SKM-1 treated with dmso at 0.1 percent for 144 hours (cell line): ENCODE measurements at regions not wholly inside any gene's neighbourhood (a gene's known extent, or its start where the extent isn't known, plus 50 kb on each side); places are given as distances from the start of the nearest gene placed in this dataset.
"Not testable (repeated sequence)": the region's sequence is repeated elsewhere in the genome, so short reads cannot be mapped to it uniquely, and the experiment has no call there.

ENCODE experiments used
- DNase-seq: peaks from one replicate; lab custom pipeline; 2025; ENCODE audit not compliant: unreplicated experiment; lab: John Stamatoyannopoulos, UW

DNA sequence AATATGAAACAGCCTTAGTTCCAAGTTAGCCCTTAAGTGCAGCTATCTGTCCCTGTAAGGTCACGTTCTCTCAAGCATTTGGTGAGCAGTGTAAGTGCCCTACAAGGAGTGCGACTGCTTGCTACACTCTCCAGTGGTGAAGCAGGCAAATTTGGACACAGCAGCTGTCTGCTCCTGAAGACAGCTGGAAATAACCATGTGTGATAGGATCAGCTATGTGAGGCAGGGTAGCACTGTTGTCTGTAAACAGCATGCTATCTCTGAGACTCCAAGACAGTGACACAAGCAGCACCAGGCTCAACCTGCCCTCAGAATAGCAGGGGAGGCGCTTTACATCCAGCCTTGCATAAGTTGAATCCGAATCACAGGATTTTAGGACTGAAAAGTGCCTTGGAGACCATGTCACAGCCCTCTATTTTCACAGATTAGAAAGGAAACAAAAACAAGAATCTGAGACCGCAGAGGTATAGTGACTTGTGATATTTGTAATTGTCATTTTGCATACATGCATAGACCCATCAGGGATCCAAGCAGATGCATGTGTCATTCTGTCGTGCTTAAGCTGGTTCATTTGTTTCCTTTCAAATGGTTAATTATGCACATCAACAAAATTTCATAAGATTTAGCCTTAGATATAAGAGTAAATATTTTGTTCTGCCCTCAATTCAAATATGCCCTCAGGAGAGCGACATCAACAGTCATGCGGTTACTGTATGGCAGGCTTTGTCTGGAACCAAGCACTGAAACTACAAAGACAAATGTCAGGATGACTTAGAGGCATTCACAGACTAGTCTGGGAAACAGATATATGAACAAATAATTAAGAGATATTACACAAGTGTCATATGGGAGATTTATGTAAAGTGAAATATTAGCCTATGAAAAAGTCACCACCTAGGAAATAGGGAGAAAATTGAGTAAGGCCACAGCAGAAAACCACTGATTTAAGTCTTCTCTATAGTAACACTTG is 134.9 kb upstream of the NRIP1 start:
- DNase-seq, result no peak

- no peak for DNase-seq
These were observed 138.9 kb upstream of the NRIP1 start for GRCh38 chr21:15203740-15204139.

DNA sequence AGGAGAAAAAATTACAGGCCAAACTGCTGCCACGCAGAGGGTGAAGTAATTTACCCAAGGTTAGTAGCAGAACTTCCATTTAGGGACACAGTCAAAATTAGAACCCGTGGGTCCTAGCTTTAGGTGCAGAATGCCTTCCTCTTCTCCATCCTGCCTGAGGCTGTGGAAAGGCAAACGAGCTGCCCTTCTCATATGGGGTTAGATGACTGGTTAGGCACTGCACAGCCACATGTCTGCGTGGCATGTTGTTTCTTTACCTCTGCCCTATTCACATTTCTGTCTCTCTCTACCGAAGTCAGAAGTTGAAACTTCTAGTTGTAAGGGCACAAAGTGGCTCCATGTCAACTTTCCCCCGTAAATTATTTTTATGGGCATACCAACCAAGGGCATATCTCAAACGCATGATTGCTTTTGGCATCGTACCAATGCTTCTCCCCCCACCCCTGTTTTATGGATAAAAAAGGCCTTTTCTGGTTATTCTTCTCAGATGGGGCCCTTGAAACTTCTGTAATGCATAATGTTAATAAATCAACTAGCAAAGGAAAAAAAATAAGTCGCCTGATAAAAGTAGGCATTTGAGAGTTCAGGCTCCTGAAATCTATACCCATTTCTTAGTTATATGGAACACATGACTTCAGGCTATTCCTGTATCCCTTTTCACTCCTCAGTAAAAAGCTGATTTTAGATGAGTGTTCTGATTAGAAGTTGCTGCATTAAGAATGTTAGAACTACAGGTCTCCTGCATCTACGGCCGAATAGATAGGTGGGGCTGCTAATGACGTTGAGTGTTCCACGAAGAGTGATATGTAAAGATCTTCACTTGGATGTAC is 139.6 kb upstream of the NRIP1 start:
- DNase-seq, result no peak

GRCh38 chr21:15204970-15205286 is 140.1 kb upstream of the NRIP1 start:
- no peak for DNase-seq

DNA sequence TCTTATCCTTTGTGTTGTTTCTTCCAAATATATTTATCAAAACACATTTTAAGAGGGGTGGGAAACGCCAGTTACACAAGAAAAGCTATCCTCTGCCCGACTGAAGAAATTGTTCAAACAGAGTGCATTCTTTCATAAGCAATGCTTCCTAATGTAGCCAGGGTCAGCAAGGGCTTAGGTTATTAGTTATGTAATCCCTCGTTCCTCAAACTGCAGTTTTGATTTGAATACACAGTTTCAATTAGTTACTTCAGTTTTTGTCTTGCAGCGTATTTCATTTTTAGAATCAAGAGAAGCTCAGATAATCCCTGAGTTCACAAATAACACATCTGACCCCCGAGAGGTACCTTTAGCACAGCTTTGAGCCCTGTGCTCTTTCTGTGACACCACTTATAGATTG is 141.7 kb upstream of the NRIP1 start:
- peak; percentile 87 for DNase-seq

GRCh38 chr21:15207231-15207630 is 142.4 kb upstream of the NRIP1 start:
- DNase-seq, result no peak

DNA sequence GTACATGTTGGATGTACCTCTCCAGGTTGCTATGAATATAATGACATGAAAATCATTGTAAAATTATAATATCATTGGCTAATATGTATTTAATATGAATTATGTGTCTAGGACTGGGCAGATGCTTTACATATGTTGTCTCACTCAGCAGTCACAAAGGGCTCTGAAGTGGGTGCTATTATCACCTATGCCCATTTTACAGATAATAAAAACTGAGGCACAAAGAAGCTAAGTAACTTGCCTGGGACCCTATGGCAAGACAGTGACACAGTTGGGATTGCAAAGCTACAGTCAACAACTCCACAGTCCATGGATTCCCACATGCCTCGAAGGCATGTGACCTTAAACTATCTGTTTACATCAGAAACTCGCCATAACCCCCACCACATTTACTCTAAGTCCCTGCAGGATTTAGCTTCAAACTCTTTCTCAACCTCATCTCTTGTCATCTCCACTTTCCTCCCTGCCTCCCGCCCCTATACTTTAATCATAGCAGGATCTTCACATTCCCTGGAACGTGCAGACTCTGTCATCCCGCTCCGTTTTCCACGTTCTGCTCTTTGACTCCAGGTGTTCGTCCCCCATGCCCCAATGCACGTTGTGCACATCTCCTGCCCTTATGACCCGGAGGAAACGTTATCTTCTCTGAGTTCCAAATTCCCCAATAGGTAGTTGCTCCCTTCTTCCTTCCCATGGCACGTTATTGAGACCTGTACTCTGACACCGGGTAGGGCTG is 143.0 kb upstream of the NRIP1 start:
- DNase-seq, result no peak

- DNase-seq, result no peak
These were observed 144.0 kb upstream of the NRIP1 start for GRCh38 chr21:15208786-15209185.

- DNase-seq, result no peak
These were observed 144.4 kb upstream of the NRIP1 start for GRCh38 chr21:15209224-15209623.

DNA sequence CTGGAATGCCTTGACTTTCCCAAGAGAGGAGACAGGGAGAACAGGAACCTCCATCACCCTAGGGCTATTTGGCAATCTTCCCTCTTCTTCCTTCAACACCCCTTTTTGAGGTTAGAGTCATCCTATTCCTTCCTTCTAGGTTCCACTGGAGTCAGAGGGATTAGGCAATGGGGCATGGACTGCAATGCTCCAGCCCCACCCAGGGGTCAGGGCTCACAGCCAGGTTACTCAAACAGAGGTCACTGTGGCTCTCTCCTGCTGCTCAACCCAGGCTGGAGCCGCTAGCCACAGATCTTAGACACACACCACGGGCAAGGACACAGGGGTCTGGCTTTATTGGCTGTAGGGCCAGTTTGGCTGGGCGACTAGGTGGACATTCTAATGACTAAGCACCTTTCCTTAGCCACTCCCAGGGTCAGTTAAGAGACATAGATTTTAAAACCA is 145.5 kb upstream of the NRIP1 start:
- peak; percentile 82 for DNase-seq

DNA sequence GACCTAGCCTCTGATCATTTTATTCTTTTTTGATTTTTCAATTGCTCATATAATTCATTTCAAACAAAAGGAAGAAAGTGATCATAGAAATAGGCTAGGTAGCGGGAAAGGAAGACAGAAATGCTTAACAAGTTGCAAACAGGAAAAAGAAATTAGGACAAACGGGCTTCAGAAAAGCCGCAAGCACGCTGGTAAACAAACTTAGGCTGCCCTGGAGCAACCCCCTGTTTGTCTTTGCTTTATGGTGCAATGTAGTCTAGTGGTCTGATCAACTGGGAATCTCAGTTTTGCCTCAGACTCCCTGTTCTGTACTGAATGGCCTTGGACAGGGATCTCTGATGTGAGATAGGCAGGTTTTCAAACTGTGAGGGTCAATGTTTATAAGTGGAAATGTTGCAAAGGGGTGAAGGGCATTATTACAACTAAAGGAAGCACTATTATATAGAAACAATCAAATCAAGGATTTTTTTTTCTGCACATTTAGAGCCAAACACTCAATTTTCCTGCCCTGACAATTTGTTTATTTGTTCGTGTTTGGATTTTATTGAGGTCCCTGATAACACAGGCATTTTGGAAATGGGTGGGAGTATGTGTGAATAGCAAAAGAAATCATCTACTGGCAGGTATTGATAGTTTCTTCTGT is 146.8 kb upstream of the NRIP1 start:
- DNase-seq, result no peak

- DNase-seq, result peak; percentile 47
These were observed 147.4 kb upstream of the NRIP1 start for GRCh38 chr21:15212206-15212605.

DNA sequence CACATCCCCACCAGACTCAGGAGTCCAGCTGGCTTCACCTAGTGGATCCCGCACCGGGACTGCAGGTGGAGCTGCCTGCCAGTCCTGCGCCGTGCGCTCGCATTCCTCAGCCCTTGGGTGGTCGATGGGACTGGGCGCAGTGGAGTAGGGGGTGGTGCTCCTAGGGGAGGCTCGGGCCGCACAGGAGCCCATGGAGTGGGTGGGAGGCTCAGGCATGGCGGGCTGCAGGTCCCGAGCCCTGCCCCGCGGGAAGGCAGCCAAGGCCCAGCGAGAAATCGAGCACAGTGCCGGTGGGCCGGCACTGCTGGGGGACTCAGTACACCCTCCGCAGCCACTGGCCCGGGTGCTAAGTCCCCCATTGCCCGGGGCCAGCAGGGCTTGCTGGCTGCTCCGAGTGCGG is 153.7 kb upstream of the NRIP1 start:
- DNase-seq, result not testable (repeated sequence)

- peak; percentile 27 for DNase-seq
These were observed 154.2 kb upstream of the NRIP1 start for GRCh38 chr21:15219039-15219438.

- DNase-seq, result no peak
These were observed 155.1 kb upstream of the NRIP1 start for GRCh38 chr21:15219894-15220293.

- DNase-seq, result peak; percentile 98
These were observed 157.1 kb upstream of the NRIP1 start for GRCh38 chr21:15221799-15222386.

GRCh38 chr21:15222707-15223106 is 157.9 kb upstream of the NRIP1 start:
- DNase-seq, result peak; percentile 31

- no peak for DNase-seq
These were observed 159.7 kb upstream of the NRIP1 start for GRCh38 chr21:15224346-15225086.

GRCh38 chr21:15227919-15228318 is 163.1 kb upstream of the NRIP1 start:
- no peak for DNase-seq

DNA sequence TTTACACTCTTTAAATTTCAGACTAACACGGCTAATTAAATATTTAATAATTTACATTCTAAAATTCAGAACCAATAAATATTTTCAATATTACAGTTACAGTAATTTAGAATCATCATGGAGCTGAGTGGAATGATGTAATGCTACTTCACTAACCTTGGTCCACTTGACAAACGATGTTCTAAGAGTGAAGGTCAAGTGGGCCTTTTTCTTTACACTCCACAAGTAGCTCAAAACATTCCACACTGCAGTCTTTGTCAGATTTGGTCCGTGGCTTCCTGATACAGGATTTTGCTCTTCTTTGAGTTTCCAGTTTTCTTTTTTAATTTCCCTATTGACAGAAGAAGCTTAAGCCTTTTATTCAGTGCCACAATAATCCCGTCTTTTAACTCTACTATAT is 164.6 kb upstream of the NRIP1 start:
- no peak for DNase-seq
